Myocyte (in vitro differentiated cells): ENCODE measurements at regions not wholly inside any gene's neighbourhood (a gene's known extent, or its start where the extent isn't known, plus 50 kb on each side); places are given as distances from the start of the nearest gene placed in this dataset.
A peak's percentile ranks its signal among the peaks of the same experiment; 100 is the strongest.
"Not testable (repeated sequence)": the region's sequence is repeated elsewhere in the genome, so short reads cannot be mapped to it uniquely, and the experiment has no call there.

ENCODE experiments used
- DNase-seq: peaks from one replicate; pipeline ENCODE4 v3.0.0-alpha.2; 2012; ENCODE audit warnings: low read depth

GRCh38 chr10:8128511-8128910, 74.0 kb downstream of the GATA3 start:
- no peak for DNase-seq

- no peak for DNase-seq
Observed at GRCh38 chr10:8129438-8129837, 75.0 kb downstream of the GATA3 start.

- no peak for DNase-seq
Observed at GRCh38 chr10:8130973-8131911, 76.8 kb downstream of the GATA3 start.

- peak; percentile 57 for DNase-seq
Observed at GRCh38 chr10:8133146-8133545, 78.7 kb downstream of the GATA3 start.

- no peak for DNase-seq
Observed at GRCh38 chr10:8136736-8137135, 82.2 kb downstream of the GATA3 start.

- DNase-seq, result no peak
Observed at GRCh38 chr10:8137272-8137681, 82.8 kb downstream of the GATA3 start.

- DNase-seq, result no peak
Observed at GRCh38 chr10:8137726-8138125, 83.2 kb downstream of the GATA3 start.

- DNase-seq, result no peak
Observed at GRCh38 chr10:8138471-8138870, 84.0 kb downstream of the GATA3 start.

- DNase-seq, result no peak
Observed at GRCh38 chr10:8144496-8144895, 90.0 kb downstream of the GATA3 start.

GRCh38 chr10:8146650-8147049, 92.2 kb downstream of the GATA3 start:
- DNase-seq, result no peak

GRCh38 chr10:8149991-8150390, 95.5 kb downstream of the GATA3 start:
- no peak for DNase-seq

- DNase-seq, result no peak
Observed at GRCh38 chr10:8150401-8150905, 96.0 kb downstream of the GATA3 start.

GRCh38 chr10:8151086-8151485, 96.6 kb downstream of the GATA3 start:
- DNase-seq, result no peak

GRCh38 chr10:8156918-8157317, 102.4 kb downstream of the GATA3 start:
- no peak for DNase-seq

GRCh38 chr10:8158193-8159071, 103.9 kb downstream of the GATA3 start:
- DNase-seq, result no peak

- no peak for DNase-seq
Observed at GRCh38 chr10:8159341-8160165, 105.1 kb downstream of the GATA3 start.

GRCh38 chr10:8163824-8164223, 109.3 kb downstream of the GATA3 start:
- no peak for DNase-seq

GRCh38 chr10:8164640-8165039, 110.2 kb downstream of the GATA3 start:
- not testable (repeated sequence) for DNase-seq

GRCh38 chr10:8168836-8169235, 114.3 kb downstream of the GATA3 start:
- no peak for DNase-seq

- DNase-seq, result no peak
Observed at GRCh38 chr10:8171008-8171407, 116.5 kb downstream of the GATA3 start.

GRCh38 chr10:8172604-8173003, 118.1 kb downstream of the GATA3 start:
- DNase-seq, result no peak
